Stimulated activated CD4-positive, alpha-beta T cell treated with anti-CD3 and anti-CD28 coated beads, Interleukin-2, amount 100 ng/mL, for 48 hours (primary cell): ENCODE measurements at regions not wholly inside any gene's neighbourhood (a gene's known extent, or its start where the extent isn't known, plus 50 kb on each side); places are given as distances from the start of the nearest gene placed in this dataset.

Source experiments
- DNase-seq, 2 donors: peaks; one replicate each; pipeline ENCODE4 v3.0.0-alpha.2; 2020

- DNase-seq, result no peak
Measured at GRCh38 chr21:21605521-21605920, 607.3 kb downstream of the NCAM2 start.

- no peak for DNase-seq
Measured at GRCh38 chr21:21606041-21606440, 607.8 kb downstream of the NCAM2 start.

GRCh38 chr21:21612466-21612865 is 614.3 kb downstream of the NCAM2 start:
- no peak for DNase-seq

GRCh38 chr21:21614966-21615365 is 616.8 kb downstream of the NCAM2 start:
- no peak for DNase-seq

GRCh38 chr21:21622460-21623234 is 624.4 kb downstream of the NCAM2 start:
- DNase-seq, result no peak

GRCh38 chr21:21624674-21625073 is 626.5 kb downstream of the NCAM2 start:
- DNase-seq, result no peak

GRCh38 chr21:21631961-21632360 is 633.8 kb downstream of the NCAM2 start:
- no peak for DNase-seq

- DNase-seq, result no peak
Measured at GRCh38 chr21:21632926-21633325, 634.7 kb downstream of the NCAM2 start.

- no peak for DNase-seq
Measured at GRCh38 chr21:21661741-21662140, 663.5 kb downstream of the NCAM2 start.

- no peak for DNase-seq
Measured at GRCh38 chr21:21662776-21663175, 664.6 kb downstream of the NCAM2 start.

GRCh38 chr21:21664871-21665270 is 666.7 kb downstream of the NCAM2 start:
- DNase-seq, result no peak

GRCh38 chr21:21666689-21667088 is 668.5 kb downstream of the NCAM2 start:
- DNase-seq, result no peak

GRCh38 chr21:21668198-21668597 is 670.0 kb downstream of the NCAM2 start:
- no peak for DNase-seq

- no peak for DNase-seq
Measured at GRCh38 chr21:21673959-21674358, 675.8 kb downstream of the NCAM2 start.

GRCh38 chr21:21675601-21676000 is 677.4 kb downstream of the NCAM2 start:
- DNase-seq, result no peak

GRCh38 chr21:21682172-21682571 is 684.0 kb downstream of the NCAM2 start:
- no peak for DNase-seq

GRCh38 chr21:21688889-21689288 is 690.7 kb downstream of the NCAM2 start:
- DNase-seq, result no peak

GRCh38 chr21:21690068-21690665 is 692.0 kb downstream of the NCAM2 start:
- DNase-seq, result no peak

GRCh38 chr21:21712748-21713520 is 714.7 kb downstream of the NCAM2 start:
- no peak for DNase-seq

GRCh38 chr21:21713651-21714180 is 715.5 kb downstream of the NCAM2 start:
- no peak for DNase-seq

GRCh38 chr21:21714426-21714825 is 716.2 kb downstream of the NCAM2 start:
- no peak for DNase-seq

- DNase-seq, result no peak
Measured at GRCh38 chr21:21715266-21715969, 717.2 kb downstream of the NCAM2 start.

GRCh38 chr21:21722731-21723130 is 724.5 kb downstream of the NCAM2 start:
- no peak for DNase-seq
